Activated CD4-positive, CD25-positive, alpha-beta regulatory T cell (primary cell): ENCODE measurements at regions not wholly inside any gene's neighbourhood (a gene's known extent, or its start where the extent isn't known, plus 50 kb on each side); places are given as distances from the start of the nearest gene placed in this dataset.

ENCODE experiments used
- DNase-seq, 4 experiments: peaks; one replicate each; lab custom pipeline; 2025; lab: John Stamatoyannopoulos, UW

DNA sequence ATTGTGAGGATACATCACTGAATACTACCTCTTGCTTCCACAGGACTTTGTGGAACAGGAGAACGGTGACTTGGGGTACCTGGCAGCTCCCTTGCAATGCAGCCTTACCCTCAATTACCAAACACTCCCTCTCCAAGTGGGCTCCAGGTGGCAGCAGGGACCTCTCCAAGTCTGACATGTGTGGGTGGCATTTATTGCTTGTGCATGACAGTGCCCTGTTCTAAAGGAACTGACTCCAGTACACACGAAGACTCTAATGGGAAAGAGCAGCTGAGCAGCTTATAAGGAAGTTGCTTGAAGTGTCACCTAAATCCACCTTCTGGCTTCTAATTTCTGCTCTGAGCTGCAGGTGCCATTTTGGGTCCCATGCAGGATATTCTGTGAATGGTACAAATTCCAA is 174.1 kb upstream of the SLCO3A1 start:
- DNase-seq = no peak

DNA sequence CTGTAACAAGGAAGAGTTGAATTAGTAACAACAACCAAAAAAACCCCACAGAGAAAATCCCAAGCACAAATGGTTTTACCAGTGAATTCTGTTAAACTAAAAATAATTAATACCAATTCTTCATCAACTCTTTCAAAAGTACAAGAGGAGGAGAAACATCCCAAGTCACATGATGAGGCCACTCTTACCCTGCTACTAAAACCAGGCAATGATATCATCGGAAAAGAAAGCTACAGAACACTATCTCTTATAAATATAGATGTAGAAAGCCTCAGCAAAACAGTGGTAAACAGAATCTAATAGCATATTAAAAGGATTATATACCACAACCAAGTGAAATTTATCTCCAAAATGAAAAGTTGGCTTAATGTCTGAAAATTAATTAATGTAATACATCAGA is 168.1 kb upstream of the SLCO3A1 start:
- no peak for DNase-seq

DNA sequence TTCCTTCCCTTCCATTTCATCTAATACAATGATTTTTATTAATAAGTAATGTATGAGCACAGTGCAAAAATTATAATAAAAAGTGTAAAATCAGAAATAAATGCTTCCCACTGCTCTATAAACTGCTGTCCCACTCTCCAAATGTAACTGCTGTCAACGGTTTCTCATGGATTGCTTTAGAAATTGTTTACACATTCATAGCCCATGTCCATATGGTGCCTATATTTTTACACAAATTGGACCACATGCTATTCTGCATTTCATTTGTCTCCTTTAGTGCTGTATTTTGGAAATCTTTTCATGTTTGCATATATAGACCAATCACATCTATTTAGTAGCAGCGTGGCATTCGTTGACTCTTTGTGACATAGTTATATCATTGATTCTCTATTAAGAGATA is 164.7 kb upstream of the SLCO3A1 start:
- DNase-seq = no peak

DNA sequence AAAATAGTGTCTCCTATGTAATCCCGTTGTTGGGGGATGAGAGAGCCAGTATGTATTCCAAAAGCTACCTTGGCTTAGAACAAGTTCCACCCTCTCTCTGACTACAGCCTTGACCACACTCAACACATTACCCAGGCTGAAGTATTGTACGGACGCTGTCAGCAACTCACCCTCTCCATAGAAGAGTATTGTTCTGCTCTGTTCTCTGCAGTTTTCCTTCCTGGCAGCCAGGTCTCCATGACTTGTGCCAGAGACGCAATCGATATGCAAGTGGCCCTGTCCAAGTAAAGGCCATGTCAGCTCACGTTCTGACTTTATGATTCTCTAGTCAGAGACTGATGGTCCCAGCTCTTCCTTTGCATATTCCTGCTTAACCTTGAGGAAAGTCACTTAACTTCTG is 164.1 kb upstream of the SLCO3A1 start:
- no peak for DNase-seq

DNA sequence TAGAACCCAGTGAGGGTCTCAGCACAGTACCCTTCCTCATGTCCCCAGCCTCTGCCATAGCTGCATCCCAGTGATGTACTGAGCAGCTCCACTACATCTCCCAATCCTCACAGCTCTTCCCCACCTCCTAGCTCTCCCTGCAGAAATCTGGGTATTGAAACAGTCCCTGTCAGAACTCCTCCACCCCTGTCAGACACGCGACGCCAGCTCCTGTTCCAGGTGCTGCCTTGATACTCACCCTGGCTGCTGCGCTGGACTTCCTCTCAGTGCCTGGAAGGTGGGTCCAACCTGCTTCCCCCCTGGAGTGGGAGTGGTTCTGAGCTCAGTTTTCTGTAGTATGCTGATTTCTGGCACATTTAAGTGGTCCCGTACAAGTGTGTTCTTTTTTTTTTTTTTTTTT is 160.9 kb upstream of the SLCO3A1 start:
- no peak for DNase-seq

DNA sequence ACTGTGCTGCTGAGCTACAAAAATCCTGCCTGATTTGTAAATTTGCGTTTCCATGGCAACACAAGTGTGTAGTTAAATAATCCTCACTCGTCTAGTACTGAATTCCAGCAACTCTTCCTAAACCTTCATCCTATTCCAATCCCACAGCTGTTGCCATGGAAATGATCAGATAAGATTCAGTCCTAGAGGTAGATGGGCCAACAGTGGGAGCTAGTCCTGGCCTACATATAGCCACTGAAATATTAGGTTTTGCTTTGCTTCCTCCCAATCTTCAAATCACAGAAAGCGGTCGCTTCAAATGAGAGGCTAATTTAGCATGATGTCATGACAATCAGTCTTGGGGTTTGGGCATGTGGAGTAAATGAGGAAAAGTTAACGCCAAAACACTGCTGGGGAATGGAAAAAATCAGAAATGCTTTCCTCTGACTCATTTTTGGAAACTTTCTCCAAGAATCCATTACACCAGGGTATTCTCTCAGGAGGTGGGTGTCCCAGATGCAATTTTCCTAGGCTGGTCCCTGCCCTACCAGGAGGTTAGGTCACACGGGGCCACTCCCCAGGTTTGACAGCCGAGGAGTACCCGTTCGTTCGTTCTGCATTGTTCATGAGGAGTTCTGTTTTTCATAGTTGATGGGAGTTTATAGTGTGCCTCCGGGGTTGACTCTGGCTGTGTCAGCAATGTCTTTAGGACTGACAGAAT is 159.2 kb upstream of the SLCO3A1 start:
- DNase-seq = no peak

DNA sequence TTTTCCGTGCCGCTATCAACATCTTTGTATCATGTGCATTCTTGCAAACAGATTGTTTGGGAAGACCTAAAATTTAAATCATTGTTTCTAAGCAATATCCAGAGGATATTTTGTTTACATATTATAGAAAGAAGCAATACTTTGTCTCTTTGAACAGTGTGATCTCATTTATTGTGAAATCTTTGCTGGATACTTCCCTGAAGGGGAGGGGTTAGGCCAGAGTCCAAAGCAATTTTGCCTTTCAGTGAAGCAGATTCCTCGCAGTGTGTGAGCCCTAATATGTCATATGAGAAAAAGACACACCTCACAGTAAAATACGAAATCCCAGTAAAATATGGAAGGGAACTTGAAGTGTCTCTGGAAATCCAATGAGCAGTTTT is 158.7 kb upstream of the SLCO3A1 start:
- no peak for DNase-seq

DNA sequence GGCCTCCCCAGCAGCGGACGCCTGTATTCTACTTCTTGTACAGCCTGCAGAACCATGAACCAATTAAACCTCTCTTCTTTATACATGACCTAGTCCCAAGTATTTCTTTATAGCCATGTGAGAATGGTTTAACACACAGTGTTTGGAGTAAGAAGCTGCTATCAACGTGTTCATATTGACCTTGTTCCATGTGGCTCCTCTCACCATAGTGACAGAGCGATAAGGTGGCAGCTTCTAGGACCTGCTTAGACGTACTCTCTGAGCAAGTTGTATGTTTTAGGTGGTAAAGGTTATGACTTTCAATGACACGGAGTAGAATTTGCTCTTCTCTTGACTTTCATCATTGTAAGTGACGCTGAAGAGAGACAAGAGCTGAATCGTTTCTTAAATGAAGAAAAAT is 157.7 kb upstream of the SLCO3A1 start:
- no peak for DNase-seq

DNA sequence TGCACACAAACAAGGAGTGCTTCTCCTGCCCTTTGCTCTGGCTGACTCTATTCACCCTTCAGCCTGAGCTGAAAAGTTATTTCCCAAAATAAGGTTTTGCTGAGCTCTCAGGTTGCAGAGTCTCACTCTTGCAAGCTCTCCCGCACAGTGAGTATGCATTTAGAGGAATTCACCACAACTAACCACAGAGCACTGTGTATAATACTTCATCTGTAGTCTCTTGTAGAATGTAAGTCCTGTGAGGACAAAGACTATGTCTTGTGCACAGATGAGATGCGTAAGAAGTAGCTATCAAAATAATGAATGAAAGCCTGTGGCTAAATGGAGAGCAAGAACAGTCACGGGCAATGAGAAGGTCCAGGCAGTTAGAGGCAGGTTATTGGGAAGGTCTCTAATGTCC is 156.5 kb upstream of the SLCO3A1 start:
- no peak for DNase-seq

DNA sequence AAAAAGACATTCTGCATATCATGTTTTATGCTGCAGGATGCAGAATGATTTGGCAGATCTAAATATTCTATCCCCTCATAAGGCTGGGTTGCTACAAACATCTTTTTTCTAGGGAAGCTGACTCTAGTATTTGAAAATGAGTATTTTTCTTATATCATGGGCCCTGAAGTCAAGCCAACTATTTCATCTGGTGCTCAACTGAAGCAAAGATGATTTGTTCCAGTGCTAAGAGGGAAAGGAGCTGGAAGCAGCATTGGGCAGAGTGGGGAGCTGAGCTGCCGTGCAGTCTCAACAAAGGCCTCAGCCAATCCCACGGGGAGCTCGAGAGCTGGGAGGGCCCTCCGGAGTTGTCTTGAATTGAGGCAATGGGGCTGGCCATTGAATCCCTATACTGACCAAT is 155.3 kb upstream of the SLCO3A1 start:
- DNase-seq = no peak

DNA sequence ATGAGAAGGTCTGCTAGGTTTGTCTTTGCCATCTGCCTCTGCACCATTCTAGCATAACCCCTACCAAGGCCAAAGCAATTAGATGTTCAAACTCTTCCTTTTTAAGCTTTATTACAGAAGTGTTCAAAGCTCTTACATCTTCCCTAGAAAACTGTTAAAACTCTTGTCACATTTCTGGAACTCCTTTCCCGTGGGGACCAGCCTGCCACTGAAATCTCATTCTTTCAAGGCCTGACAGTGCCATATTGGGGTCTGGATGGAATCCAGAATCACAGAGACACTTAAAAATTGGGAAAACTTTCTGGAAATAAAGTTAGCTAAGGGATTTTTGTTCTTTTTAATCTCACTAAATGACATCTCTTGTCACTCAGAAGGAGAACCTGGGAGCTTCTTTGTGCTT is 153.8 kb upstream of the SLCO3A1 start:
- no peak for DNase-seq

DNA sequence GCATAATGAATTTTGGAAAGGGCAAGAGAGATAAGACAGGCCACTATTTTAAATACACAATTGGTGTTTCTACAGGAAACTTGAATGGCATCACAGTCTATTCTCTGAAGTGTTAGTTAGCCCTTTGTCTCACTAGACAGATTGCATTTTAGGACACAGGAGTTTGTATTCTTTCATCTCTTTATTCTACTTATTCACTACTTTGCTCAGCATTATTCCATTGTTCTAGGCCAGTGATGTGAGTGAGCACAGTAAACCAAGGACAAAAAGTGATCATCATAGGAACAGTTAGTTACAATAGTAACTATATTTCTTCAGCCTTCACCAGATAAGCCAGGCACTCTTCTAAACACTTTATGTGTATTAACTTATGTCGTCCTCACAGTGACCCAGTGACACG is 150.2 kb upstream of the SLCO3A1 start:
- DNase-seq = no peak

DNA sequence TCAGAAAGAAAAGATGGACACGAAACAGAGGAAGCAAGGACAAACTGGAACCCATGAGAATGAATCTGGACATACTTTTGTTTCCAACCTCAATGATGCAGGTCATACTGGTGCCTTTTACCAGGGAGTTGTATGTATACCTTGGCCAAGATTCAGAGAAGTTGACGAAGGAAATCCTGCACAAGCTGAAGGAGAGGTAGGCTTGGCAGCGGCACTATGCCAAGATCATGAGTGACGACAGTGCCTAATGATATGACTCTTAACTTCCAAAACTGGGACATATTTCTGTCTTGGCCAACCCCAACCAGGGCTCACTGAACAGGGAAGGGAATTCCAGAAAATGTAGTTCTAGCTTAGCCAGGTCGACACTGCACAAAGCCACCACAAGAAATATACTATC is 149.2 kb upstream of the SLCO3A1 start:
- DNase-seq = no peak

DNA sequence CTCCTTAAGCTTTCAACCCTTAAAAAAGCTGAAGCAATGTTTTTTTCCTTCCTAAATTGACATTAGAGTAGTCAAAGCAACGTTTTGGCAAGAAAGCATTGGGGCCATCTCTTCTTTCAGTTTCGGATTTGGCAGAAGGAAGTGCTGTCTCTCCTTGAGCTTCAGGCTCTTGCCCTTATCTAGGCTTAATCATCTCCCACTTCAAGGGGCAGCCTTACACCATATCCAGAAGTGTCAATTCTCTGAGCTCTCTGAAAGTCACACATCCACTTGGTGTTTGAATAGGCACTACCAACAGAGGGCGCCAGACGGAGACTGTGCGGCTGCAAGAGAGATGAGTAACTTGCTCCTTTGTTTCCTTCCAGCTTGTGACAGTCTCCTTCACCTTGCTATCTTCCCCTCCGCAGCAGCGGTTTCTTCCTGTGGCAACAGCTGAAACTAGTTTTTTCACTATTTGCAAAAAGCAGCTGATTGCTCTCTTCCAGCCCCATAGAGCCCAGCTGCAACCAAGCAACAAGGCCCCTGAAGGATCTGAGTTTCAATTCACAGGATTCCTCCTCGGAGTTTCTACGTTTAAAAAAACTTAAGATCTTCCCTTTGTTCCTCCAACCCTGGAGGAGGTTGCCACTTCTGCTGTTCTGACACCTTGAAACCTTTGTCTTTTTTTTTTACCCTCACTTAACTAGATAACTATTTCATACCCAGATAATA is 147.0 kb upstream of the SLCO3A1 start:
- DNase-seq = peak; percentile 48 to 70 (median 64)

DNA sequence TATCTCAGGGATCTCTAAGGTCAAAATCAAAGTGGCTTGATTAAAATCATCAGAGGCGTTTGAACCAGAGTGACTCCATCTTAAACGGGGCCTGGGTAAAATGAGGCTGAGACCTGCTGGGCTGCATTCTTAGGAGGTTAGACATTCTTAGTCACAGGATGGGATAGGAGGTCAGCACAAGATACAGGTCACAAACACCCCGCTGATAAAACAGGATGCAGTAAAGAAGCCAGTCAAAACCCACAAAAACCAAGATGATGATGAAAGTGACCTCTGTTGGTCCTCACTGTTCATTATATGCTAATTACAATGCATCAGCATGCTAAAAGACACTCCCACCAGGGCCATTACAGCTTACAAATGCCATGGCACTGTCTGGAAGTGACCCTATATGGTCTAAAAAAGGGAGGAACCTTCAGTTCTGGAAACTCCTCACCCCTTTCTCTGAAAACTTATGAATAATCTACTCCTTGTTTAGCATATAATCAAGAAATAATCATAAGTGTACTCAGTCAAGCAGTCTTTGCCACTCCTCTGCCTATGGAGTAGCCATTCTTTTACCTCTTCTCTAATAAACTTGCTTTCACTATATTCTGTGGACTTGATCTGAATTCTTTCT is 143.3 kb upstream of the SLCO3A1 start:
- DNase-seq = no peak

DNA sequence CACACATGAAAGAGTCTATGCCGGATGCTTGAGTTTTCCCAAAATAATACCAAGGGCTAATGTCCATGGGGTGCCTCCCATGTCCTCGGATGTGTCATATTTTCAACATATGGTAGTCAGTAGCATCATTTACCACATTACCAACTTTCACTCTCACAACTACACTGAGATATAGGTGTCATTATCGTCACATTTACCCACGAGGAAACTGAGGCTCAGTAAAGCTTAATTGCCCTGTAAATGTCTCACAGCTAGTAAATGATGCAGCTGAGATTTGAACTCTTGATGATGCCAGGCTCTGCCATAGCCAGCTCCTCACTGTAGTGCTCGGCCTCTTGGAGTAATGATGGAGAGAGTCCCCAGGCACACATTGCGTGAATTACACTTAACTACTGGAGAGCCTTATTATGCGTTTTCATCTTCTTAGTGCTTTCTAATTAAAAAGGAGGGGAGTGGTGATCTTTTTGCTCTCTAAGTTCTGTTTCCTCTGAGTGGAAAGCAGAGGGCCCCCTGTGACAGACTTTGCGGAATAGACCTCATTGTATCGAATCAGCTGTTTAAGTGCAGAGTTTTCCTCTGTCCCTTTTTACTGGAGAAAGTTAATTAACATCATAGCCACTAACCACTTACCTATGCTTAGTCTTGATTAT is 142.0 kb upstream of the SLCO3A1 start:
- DNase-seq = no peak

DNA sequence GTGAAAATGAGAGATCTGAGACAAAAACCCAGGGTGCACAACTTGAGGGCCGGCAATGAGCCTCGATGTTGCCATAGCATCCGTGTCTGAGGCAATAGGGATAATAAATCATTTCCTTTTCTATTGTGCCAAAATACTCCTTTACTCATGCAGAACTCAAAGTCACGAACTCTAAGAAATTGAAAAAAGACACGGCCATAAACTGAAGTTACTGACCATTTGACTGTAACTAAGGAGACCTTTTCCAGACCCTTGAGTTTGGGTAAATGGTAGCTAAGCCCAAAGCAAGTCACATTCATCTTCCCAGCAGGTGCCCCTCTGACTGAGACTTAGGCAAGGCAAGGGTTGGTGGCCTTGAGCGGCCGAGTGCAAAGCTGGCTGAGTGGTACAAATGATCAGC is 141.2 kb upstream of the SLCO3A1 start:
- no peak for DNase-seq

DNA sequence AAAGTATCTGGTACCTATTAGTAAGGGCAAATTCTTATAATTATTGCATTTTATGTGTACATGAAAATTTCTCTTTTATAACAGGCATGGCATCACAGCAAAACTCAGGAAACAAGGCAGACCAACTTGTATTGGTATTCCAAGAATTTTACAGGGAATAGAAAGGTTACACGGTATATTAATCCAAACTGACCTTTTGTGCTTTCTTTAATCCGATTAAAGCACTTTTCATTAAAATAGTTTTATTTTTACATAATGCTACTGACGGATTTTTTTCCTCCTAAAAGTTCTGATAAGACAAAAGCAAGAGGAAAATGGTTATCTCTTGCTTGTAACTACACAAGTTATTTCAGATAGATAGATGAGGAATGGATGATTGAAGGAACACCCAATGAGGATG is 137.0 kb upstream of the SLCO3A1 start:
- DNase-seq = no peak

DNA sequence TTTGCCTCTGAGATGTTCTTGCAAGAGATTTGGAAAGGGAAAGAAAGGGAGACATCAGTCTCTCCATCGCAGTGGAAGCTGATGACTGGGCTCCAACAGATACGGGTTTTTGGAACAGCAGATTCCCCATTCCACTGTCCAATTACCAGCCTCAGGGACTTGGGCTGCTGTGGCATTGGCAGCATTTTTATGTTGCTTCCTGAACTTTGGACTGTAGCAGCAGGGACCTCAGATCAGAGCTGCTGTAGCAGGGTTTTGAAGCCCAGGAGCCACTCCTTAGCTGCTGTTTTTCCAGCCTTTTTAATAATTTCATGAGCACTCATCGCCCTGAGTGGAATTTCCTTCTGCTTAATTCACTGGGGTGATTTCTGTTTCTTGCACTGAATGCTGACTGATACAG is 135.7 kb upstream of the SLCO3A1 start:
- no peak for DNase-seq

DNA sequence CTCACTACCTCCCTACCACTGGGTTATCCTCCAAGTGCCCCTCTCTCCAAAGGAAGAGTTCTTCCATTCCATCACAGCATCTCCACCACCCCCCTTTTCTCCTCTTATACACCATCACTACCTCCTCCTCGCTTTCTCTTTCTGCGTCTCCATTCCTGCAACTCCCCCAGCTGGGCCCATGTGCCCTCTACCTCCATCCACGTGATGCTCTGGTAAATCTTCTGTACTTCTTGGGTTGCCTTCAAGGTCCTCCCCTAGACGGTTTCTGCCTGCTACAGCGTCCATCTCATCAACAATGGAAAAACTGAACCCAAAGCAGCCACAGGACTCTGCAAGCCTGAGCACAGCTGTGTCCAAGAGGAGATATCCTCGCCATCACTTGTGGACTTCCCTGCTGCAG is 129.5 kb upstream of the SLCO3A1 start:
- DNase-seq = no peak

DNA sequence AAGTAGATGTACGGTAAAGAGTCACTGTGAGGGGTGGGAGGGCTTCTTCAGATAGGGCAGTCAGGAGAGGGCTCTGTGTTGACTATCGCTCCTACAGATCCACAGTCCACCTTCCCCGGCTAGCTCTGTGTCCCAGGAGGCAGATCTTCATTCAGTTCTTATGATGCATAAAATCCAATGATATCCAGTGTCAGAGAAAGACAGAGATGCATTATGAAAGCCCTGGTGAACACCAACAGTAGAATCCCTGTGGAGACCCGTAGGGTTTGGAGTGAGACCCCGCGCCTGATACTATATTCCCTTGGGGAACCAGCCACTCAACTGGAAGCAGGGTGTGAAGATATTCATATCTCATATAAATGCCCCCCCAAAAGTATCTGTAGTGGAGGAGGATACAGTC is 119.8 kb upstream of the SLCO3A1 start:
- no peak for DNase-seq

DNA sequence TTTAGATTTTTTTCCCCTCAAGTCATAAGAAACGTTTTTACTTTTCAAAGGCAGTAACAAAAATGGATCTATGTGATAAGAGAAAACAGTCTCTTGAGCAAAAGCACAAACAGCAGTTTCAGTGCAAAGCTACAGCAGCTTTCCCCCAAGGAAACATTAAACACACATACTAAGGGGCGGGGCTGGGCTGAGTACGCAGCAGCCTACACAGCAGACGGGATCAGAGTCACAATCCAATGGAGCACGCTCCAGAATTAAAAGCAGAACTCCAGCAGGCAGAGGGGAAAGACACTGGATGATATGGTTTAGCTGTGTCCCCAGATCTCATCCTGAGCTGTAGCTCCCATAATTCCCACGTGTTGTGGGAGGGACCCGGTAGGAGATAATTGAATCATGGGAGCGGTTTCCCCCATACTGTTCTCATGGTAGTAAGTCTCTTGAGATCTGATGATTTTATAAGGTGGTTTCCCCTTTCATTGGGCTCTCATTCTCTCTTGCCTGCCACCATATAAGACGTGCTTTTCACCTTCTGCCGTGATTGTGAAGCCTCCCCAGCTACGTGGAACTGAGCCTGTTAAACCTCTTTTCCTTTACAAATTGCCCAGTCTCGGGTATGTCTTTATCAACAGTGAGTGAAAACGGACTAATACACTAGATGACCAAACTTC is 116.2 kb upstream of the SLCO3A1 start:
- DNase-seq = no peak

DNA sequence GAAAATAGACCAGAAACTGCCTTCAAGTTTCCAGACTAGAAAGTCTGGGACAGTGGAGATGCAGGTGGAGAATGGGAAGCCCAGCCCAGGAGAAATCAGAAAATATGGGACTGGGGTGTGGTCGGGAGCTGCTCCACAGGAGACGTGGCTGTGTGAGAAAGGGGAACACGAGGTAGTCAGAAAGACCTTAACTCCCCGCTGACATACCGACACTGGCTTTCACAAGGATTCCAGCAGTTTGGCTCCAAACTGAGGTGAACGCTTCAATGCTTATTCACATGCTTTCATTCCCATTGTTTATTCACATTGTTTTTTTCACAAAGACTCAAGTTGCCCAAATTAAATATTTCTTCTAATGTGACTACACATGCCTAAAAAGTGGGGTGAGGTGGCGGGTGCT is 111.5 kb upstream of the SLCO3A1 start:
- DNase-seq = no peak
